ENCODE measurements at regions not wholly inside any gene's neighbourhood (a gene's known extent, or its start where the extent isn't known, plus 50 kb on each side); places are given as distances from the start of the nearest gene placed in this dataset.

DNA sequence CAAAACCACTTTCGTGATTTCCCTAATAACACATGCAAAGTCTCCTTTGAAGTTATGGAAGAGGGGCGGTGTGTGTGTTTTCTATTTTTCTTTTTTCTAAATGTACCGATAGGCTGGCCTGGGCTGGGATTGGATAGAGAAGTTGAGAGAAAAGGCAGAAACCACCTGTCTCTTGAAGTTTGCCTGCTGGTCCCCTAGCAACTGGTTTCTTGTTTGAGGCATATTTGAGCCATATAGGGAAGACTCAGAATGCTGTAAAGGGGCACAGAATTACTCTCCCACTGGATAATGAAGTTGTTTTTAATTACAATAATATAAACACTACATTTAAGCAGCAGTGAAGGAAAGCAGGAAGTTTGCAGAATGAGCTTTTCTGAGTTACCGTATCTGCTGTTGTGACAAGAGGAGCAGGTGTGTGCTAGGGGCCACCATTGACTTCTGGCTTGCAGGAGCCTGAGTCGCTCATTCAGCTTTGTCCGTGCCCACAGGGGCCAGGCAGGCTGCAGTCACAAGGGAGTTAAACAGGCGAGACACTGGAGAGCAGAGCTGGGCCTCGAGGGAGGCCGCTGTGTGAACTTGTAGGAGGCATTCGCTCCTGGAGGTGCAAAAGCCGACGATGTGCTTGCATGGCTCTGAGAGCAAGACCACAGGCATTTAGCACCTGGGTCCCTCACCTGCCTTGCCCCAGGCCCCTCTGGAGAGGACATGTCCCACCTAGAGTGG is 173.8 kb upstream of the RGS6 start:
- Histone ChIP-seq H3K36me3 (ENCODE audit: insufficient read depth, low read length) (no peaks in the 10 kb centered on the region), H3K9me2 (ENCODE audit: low read depth, low read length) (no peaks in the 10 kb centered on the region), H3K9ac (ENCODE audit: low read length) (no peak overlapping the region), H3F3A (ENCODE audit: insufficient read depth, low read length) (no peaks in the 10 kb centered on the region), H3K9me3 (ENCODE audit: low read length) (no peaks in the 10 kb centered on the region), H3K4me1 (ENCODE audit: insufficient read depth, low read length, severe bottlenecking) (no peaks in the 10 kb centered on the region), H3K27ac (ENCODE audit: low read depth, low read length, poor library complexity, severe bottlenecking) (no peak overlapping the region), H3K27me3 (ENCODE audit: insufficient read depth, low read length) (no peaks in the 10 kb centered on the region; the same call in 1 of the 2 replicates), H3K4me2 (ENCODE audit: low read length) (no peak overlapping the region), H2AFZ (ENCODE audit: low read length) (no peak overlapping the region), H3K4me3 (ENCODE audit: low read depth, low read length, poor library complexity, severe bottlenecking) (no peak overlapping the region), H3K79me2 (ENCODE audit: insufficient read depth, low read length) (no peaks in the 10 kb centered on the region), H4K20me1 (ENCODE audit: insufficient read depth, low read length) (no peaks in the 10 kb centered on the region)
- TF ChIP-seq, protein P1, sequence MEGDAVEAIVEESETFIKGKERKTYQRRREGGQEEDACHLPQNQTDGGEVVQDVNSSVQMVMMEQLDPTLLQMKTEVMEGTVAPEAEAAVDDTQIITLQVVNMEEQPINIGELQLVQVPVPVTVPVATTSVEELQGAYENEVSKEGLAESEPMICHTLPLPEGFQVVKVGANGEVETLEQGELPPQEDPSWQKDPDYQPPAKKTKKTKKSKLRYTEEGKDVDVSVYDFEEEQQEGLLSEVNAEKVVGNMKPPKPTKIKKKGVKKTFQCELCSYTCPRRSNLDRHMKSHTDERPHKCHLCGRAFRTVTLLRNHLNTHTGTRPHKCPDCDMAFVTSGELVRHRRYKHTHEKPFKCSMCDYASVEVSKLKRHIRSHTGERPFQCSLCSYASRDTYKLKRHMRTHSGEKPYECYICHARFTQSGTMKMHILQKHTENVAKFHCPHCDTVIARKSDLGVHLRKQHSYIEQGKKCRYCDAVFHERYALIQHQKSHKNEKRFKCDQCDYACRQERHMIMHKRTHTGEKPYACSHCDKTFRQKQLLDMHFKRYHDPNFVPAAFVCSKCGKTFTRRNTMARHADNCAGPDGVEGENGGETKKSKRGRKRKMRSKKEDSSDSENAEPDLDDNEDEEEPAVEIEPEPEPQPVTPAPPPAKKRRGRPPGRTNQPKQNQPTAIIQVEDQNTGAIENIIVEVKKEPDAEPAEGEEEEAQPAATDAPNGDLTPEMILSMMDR (IDR thresholded peaks at IDR 0.05; ENCODE audit: low read length): no peak
- TF ChIP-seq EZH2 (IDR thresholded peaks at IDR 0.05; ENCODE audit: borderline replicate concordance, low read length): no peak

DNA sequence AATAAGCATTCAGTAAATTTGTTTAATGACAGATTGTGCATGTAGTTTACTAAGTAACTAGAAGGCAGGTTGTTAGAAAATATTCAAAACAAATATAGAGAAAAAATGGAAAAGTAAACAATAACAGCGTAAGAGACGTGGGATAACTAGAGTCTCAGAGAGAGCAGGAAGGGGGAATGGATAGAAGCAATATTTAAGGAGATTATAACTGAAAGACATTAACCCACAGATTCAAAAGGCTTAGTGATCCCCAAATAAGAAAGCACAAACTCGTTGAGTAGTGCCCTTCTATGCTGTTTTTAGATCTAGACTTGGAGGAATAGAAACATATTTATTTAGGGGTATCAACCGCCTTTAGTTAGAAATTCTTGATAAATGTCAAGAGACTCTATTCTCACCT is 169.7 kb upstream of the RGS6 start:
- Histone ChIP-seq H3K79me2 (ENCODE audit: insufficient read depth, low read length) (no peaks in the 10 kb centered on the region), H2AFZ (ENCODE audit: low read length) (no peak overlapping the region), H3K36me3 (ENCODE audit: insufficient read depth, low read length) (no peaks in the 10 kb centered on the region), H4K20me1 (ENCODE audit: insufficient read depth, low read length) (no peaks in the 10 kb centered on the region), H3K4me1 (ENCODE audit: insufficient read depth, low read length, severe bottlenecking) (no peaks in the 10 kb centered on the region), H3K4me2 (ENCODE audit: low read length) (no peak overlapping the region), H3K27ac (ENCODE audit: low read depth, low read length, poor library complexity, severe bottlenecking) (no peak overlapping the region), H3K9me2 (ENCODE audit: low read depth, low read length) (no peaks in the 10 kb centered on the region), H3K9ac (ENCODE audit: low read length) (no peak overlapping the region), H3K27me3 (ENCODE audit: insufficient read depth, low read length) (no peaks in the 10 kb centered on the region; the same call in none of the 2 replicates), H3F3A (ENCODE audit: insufficient read depth, low read length) (no peaks in the 10 kb centered on the region), H3K4me3 (ENCODE audit: low read depth, low read length, poor library complexity, severe bottlenecking) (no peak overlapping the region), H3K9me3 (ENCODE audit: low read length) (no peaks in the 10 kb centered on the region)
- no peak for TF ChIP-seq EZH2 (IDR thresholded peaks at IDR 0.05; ENCODE audit: borderline replicate concordance, low read length)
- TF ChIP-seq, protein P1 (IDR thresholded peaks at IDR 0.05; ENCODE audit: low read length): no peak

DNA sequence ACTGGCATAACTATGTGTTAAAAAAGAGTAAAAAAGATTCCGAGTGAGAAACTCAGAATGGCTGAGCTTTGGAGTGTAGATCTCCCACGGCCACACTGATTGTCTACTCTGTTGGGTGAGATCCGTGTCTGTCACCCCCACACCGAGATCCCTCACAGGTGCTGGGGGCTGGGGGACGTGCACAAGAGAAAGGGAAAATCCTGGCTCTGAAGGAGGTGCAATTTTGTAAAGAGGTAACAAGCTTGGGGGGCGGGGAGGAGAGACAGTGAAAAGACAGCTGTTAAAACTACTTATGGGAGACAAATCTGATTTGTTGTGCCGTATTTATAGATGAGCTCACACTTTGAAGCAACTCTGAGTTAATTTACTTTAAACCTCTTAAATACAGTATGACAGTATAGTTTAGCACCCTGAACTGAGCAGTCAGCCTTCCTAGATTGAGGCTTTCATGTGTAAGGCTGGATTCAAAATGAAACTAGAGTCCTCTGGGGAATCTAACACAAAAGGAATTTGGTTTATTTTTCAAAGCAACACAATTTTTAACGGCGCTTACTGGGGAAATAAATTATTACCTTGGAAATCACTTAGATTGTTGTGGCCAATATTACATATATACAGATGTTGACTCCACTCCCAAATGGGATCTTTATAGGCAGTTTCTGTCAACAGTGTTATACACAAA is 167.4 kb upstream of the RGS6 start:
- Histone ChIP-seq H4K20me1 (ENCODE audit: insufficient read depth, low read length) (no peaks in the 10 kb centered on the region), H3K27me3 (ENCODE audit: insufficient read depth, low read length) (no peaks in the 10 kb centered on the region; the same call in none of the 2 replicates), H3K9ac (ENCODE audit: low read length) (no peak overlapping the region), H3K9me3 (ENCODE audit: low read length) (no peaks in the 10 kb centered on the region), H3K9me2 (ENCODE audit: low read depth, low read length) (no peaks in the 10 kb centered on the region), H3F3A (ENCODE audit: insufficient read depth, low read length) (no peaks in the 10 kb centered on the region), H2AFZ (ENCODE audit: low read length) (no peak overlapping the region), H3K4me2 (ENCODE audit: low read length) (no peak overlapping the region), H3K4me3 (ENCODE audit: low read depth, low read length, poor library complexity, severe bottlenecking) (no peak overlapping the region), H3K27ac (ENCODE audit: low read depth, low read length, poor library complexity, severe bottlenecking) (no peak overlapping the region), H3K4me1 (ENCODE audit: insufficient read depth, low read length, severe bottlenecking) (no peaks in the 10 kb centered on the region), H3K79me2 (ENCODE audit: insufficient read depth, low read length) (no peaks in the 10 kb centered on the region), H3K36me3 (ENCODE audit: insufficient read depth, low read length) (no peaks in the 10 kb centered on the region)
- TF ChIP-seq EZH2 (IDR thresholded peaks at IDR 0.05; ENCODE audit: borderline replicate concordance, low read length): no peak
- TF ChIP-seq, protein P1 (IDR thresholded peaks at IDR 0.05; ENCODE audit: low read length): no peak

All from OCI-LY1 (cell line).